K562 (cell line): ENCODE measurements at regions not wholly inside any gene's neighbourhood (a gene's known extent, or its start where the extent isn't known, plus 50 kb on each side); places are given as distances from the start of the nearest gene placed in this dataset.

Experiments
- C11orf30 ChIP-seq: fragments of 450-650 bp; IDR thresholded peaks from 2 replicates; pipeline ENCODE4 v1.6.1; 2016; ENCODE audit warnings: low read depth, mild to moderate bottlenecking
- DMBX1 ChIP-seq: fragments of 250-450 bp; sonication (Bioruptor Pico); IDR thresholded peaks from 2 replicates; pipeline ENCODE4 v1.8.0; 2022; ENCODE audit warnings: inconsistent platforms, mild to moderate bottlenecking, moderate library complexity, borderline replicate concordance
- ID3 ChIP-seq, 2 experiments: fragments of 250-450 bp in 1 of 2; fragments of 450-650 bp in 1 of 2; sonication (Bioruptor Pico) in 1 of 2; IDR thresholded peaks; 2 replicates each; pipeline versions ENCODE4 v1.6.1 to v1.8.0; 2016 to 2021; ENCODE audit warnings: mild to moderate bottlenecking in 2 of 2, moderate library complexity in 2 of 2, missing compliant biosample characterization in 1 of 2, missing genetic modification characterization in 1 of 2
- ILF3 ChIP-seq: fragments of 450-650 bp; IDR thresholded peaks from 2 replicates; pipeline ENCODE4 v1.6.1; 2018; ENCODE audit warnings: antibody characterized with exemption, mild to moderate bottlenecking, moderate library complexity, borderline replicate concordance
- JUND ChIP-seq, 2 experiments: IDR thresholded peaks; 2 replicates in 1 of 2; 3 replicates in 1 of 2; pipeline ENCODE4 v1.6.1; 2011; ENCODE audit warnings: borderline replicate concordance in 2 of 2, low read depth in 2 of 2, low read length in 2 of 2, improper control_type of control experiment in 1 of 2, missing biosample characterization in 1 of 2, missing genetic modification characterization in 1 of 2, missing genetic modification reagents in 1 of 2
- L3MBTL2 ChIP-seq: fragments of 450-650 bp; IDR thresholded peaks from 2 replicates; pipeline ENCODE4 v1.6.1; 2016; ENCODE audit warnings: mild to moderate bottlenecking, moderate library complexity
- MNT ChIP-seq, 2 experiments: fragments of 450-650 bp; conservative IDR thresholded peaks; 2 replicates each; pipeline ENCODE4 v1.6.1; 2017; ENCODE audit warnings: mild to moderate bottlenecking in 2 of 2, moderate library complexity in 2 of 2
- MTA2 ChIP-seq: fragments of 450-650 bp; IDR thresholded peaks from 2 replicates; pipeline ENCODE4 v1.6.1; 2016; ENCODE audit warnings: low read depth
- MYNN ChIP-seq, 2 experiments: sonication (generic); formaldehyde crosslinking in 1 of 2; IDR thresholded peaks; 2 replicates each; pipeline versions ENCODE4 v1.5.0 to v1.6.1; 2016 to 2020; ENCODE audit warnings: antibody characterized with exemption in 1 of 2, missing genetic modification reagents in 1 of 2
- NCOR1 ChIP-seq: fragments of 450-650 bp; IDR thresholded peaks from 2 replicates; pipeline ENCODE4 v1.6.1; 2016; ENCODE audit warnings: mild to moderate bottlenecking, moderate library complexity
- NFE2 ChIP-seq: IDR thresholded peaks from 2 replicates; pipeline ENCODE4 v1.6.1; 2014; ENCODE audit warnings: antibody characterized with exemption, low read depth
- PRMT5 ChIP-seq: sonication (generic); formaldehyde crosslinking; IDR thresholded peaks from 2 replicates; pipeline ENCODE4 v1.5.0; 2020; ENCODE audit warnings: missing genetic modification reagents
- SMARCC2 ChIP-seq: fragments of 450-650 bp; IDR thresholded peaks from 2 replicates; pipeline ENCODE4 v1.6.1; 2017; ENCODE audit warnings: antibody characterized with exemption, moderate library complexity, mild to moderate bottlenecking, low read depth
- SREBF2 ChIP-seq: sonication (generic); formaldehyde crosslinking; IDR thresholded peaks from 2 replicates; pipeline ENCODE4 v1.4.0; 2020; ENCODE audit warnings: mild to moderate bottlenecking, missing genetic modification reagents
- ZBTB34 ChIP-seq: fragments of 250-450 bp; sonication (Bioruptor Pico); IDR thresholded peaks from 2 replicates; pipeline ENCODE4 v1.8.0; 2021; ENCODE audit warnings: mild to moderate bottlenecking, moderate library complexity
- ZNF609 ChIP-seq: sonication (generic); formaldehyde crosslinking; IDR thresholded peaks from 2 replicates; pipeline ENCODE4 v1.8.1; 2023; ENCODE audit warnings: missing genetic modification reagents, mild to moderate bottlenecking, borderline replicate concordance

GRCh38 chr1:157274698-157275534, 136.7 kb upstream of the ETV3 start (continued):
- TF ChIP-seq ZNF609 (CRISPR knock-in tag) (no peak), PRMT5 (CRISPR knock-in tag) (no peak), ID3 (CRISPR knock-in tag; IDR thresholded peaks at IDR 0.05) (no peak), ID3 (tag; IDR thresholded peaks at IDR 0.05) (0 out of 2 replicates have a peak, but pooled peaks have one; percentile 23), NCOR1 (peak; percentile 6; the same call in 1 of the 2 replicates), MTA2 (peak; percentile 45), ILF3 (no peak), NFE2 (peak; percentile 70), SREBF2 (CRISPR knock-in tag) (no peak), MYNN (IDR thresholded peaks at IDR 0.05) (0 out of 2 replicates have a peak, but pooled peaks have one; percentile 26), MYNN (CRISPR knock-in tag; IDR thresholded peaks at IDR 0.05) (no peak), ZBTB34 (peak; percentile 65; the same call in 1 of the 2 replicates), JUND (IDR thresholded peaks at IDR 0.05; ENCODE audit: borderline replicate concordance, low read depth, low read length) (peak; percentile 85), JUND (tag; IDR thresholded peaks at IDR 0.05; ENCODE audit: borderline replicate concordance, low read depth, low read length) (peak; percentile 84; the same call in 2 of the 3 replicates), MNT (conservative IDR thresholded peaks at IDR 0.05) (peak in 1 of 2 experiments; percentile 26; a peak in 2 of 4 replicates), DMBX1 (CRISPR knock-in tag) (no peak; the same call in 1 of the 2 replicates), SMARCC2 (peak; percentile 52; the same call in 1 of the 2 replicates), L3MBTL2 (peak; percentile 52), C11orf30 (peak; percentile 92)
